B cell (primary cell): ENCODE measurements at regions not wholly inside any gene's neighbourhood (a gene's known extent, or its start where the extent isn't known, plus 50 kb on each side); places are given as distances from the start of the nearest gene placed in this dataset.

ENCODE experiments used
- ATAC-seq: fragments of 200-7000 bp; cut with Tn5 transposase; one replicate; pipeline ENCODE4 v1.10.0; 2021; ENCODE audit warnings: low read depth, mild to moderate bottlenecking, moderate number of reproducible peaks, moderate library complexity
- CTCF ChIA-PET: fragments of 350-600 bp; sonication (Branson Sonifier 250); formaldehyde crosslinking; loops from one replicate; lab custom pipeline; 2021; ENCODE audit warnings: antibody characterized with exemption, inconsistent platforms; lab: Charles Lee
- POLR2A ChIA-PET: fragments of 350-600 bp; sonication (Branson Sonifier 250); formaldehyde crosslinking; loops from one replicate; lab custom pipeline; 2021; ENCODE audit warnings: antibody characterized with exemption; lab: Charles Lee
- DNase-seq: peaks from one replicate; pipeline ENCODE4 v3.0.0; 2013
- H2AFZ ChIP-seq: 2 replicates; pipeline ENCODE4 v1.6.1; 2012; ENCODE audit warnings: mild to moderate bottlenecking, low read depth, low read length; ENCODE audit not compliant: insufficient read depth, poor library complexity, severe bottlenecking
- H3K27ac ChIP-seq, 2 donors: 1 replicate in 1 of 2; 2 replicates in 1 of 2; pipeline ENCODE4 v1.5.1; 2012 to 2013; ENCODE audit warnings: low read length in 2 of 2, mild to moderate bottlenecking in 2 of 2, moderate library complexity in 1 of 2
- H3K27me3 ChIP-seq, 4 experiments: fragments of 200-600 bp in 1 of 4; sonication (generic) in 1 of 4; replicated peaks in 1 of 4; 1 replicate in 2 of 4; 2 replicates in 2 of 4; pipeline versions ENCODE4 v1.6.1 to v1.7.0; 2013 to 2016; ENCODE audit warnings: low read length in 3 of 4, mild to moderate bottlenecking in 2 of 4, mixed read lengths in 1 of 4, moderate library complexity in 1 of 4; ENCODE audit not compliant: insufficient read depth in 4 of 4, control insufficient read depth in 3 of 4; ENCODE audit errors: control extremely low read depth in 1 of 4
- H3K36me3 ChIP-seq, 2 experiments: replicated peaks in 1 of 2; 1 replicate in 1 of 2; 2 replicates in 1 of 2; pipeline versions ENCODE4 v1.6.1 to v1.7.1; 2013; ENCODE audit warnings: low read length in 1 of 2; ENCODE audit not compliant: insufficient read depth in 2 of 2, control insufficient read depth in 1 of 2; ENCODE audit errors: control extremely low read depth in 1 of 2, extremely low read depth in 1 of 2
- H3K4me1 ChIP-seq, 2 donors: fragments of 200-600 bp in 1 of 2; sonication (generic) in 1 of 2; 1 replicate in 1 of 2; 2 replicates in 1 of 2; pipeline versions ENCODE4 v1.5.1 to v1.6.1; 2013 to 2017; ENCODE audit warnings: low read length in 2 of 2; ENCODE audit not compliant: control insufficient read depth in 2 of 2, insufficient read depth in 2 of 2
- H3K4me2 ChIP-seq: replicated peaks from 2 replicates; pipeline ENCODE3; 2012; ENCODE audit warnings: mild to moderate bottlenecking, low read depth, low read length; ENCODE audit not compliant: poor library complexity, severe bottlenecking
- H3K4me3 ChIP-seq, 5 experiments: fragments of 200-600 bp in 1 of 5; sonication (generic) in 1 of 5; 1 replicate in 3 of 5; 2 replicates in 2 of 5; pipeline versions ENCODE4 v1.5.1 to v1.7.0; 2011 to 2016; ENCODE audit warnings: low read length in 4 of 5, mild to moderate bottlenecking in 4 of 5, low read depth in 2 of 5, control low read depth in 1 of 5, moderate library complexity in 1 of 5; ENCODE audit not compliant: insufficient read depth in 1 of 5; ENCODE audit errors: control extremely low read depth in 1 of 5, extremely low read depth in 1 of 5
- H3K79me2 ChIP-seq: fragments of 200-600 bp; sonication (generic); one replicate; pipeline ENCODE4 v1.6.0; 2016; ENCODE audit warnings: low read length; ENCODE audit not compliant: control insufficient read depth, insufficient read depth
- H3K9ac ChIP-seq: fragments of 200-600 bp; sonication (generic); 2 replicates; pipeline ENCODE4 v1.6.1; 2017; ENCODE audit warnings: mild to moderate bottlenecking, low read length, moderate library complexity
- H3K9me3 ChIP-seq, 3 donors: one replicate each; pipeline versions ENCODE4 v1.6.1 to v1.7.1; 2013; ENCODE audit warnings: low read length in 2 of 3; ENCODE audit not compliant: control insufficient read depth in 2 of 3, insufficient read depth in 1 of 3; ENCODE audit errors: control extremely low read depth in 1 of 3
- H4K20me1 ChIP-seq: 2 replicates; pipeline ENCODE4 v1.6.0; 2012; ENCODE audit warnings: mild to moderate bottlenecking, low read length; ENCODE audit not compliant: insufficient read depth, control insufficient read depth, poor library complexity, severe bottlenecking
- H3K27ac Mint-ChIP-seq: one replicate; pipeline ENCODE4 v1.8.0; 2021; ENCODE audit warnings: mixed read lengths
- H3K27me3 Mint-ChIP-seq: one replicate; pipeline ENCODE4 v1.8.0; 2021; ENCODE audit warnings: mixed read lengths
- H3K4me1 Mint-ChIP-seq: one replicate; pipeline ENCODE4 v1.8.0; 2021; ENCODE audit warnings: mixed read lengths
- H3K4me3 Mint-ChIP-seq: one replicate; pipeline ENCODE4 v1.8.0; 2021; ENCODE audit warnings: mixed read lengths
- H3K9me3 Mint-ChIP-seq: one replicate; pipeline ENCODE4 v1.8.0; 2022; ENCODE audit warnings: mixed read lengths; ENCODE audit not compliant: insufficient read depth
- EZH2 ChIP-seq: IDR thresholded peaks from 2 replicates; pipeline ENCODE4 v1.6.1; 2012; ENCODE audit warnings: borderline replicate concordance, low read depth, mild to moderate bottlenecking, moderate library complexity, low read length; ENCODE audit not compliant: insufficient read depth, poor library complexity, severe bottlenecking
- WGBS: methylation state at CpG from one replicate; pipeline ENCODE4 v1.1.5; 2013; ENCODE audit warnings: missing lambda C conversion rate; ENCODE audit not compliant: insufficient coverage; 5-methylcytosine and 5-hydroxymethylcytosine counted together
- intact Hi-C: fragments of 100-400 bp; cut with micrococcal nuclease; formaldehyde crosslinking; loops from one replicate; pipeline ENCODE4 v1.10.0; 2022
- TF ChIP-seq, protein P1 (sequence below): fragments of 200-600 bp; IDR thresholded peaks from one replicate; pipeline ENCODE4 v1.8.0; 2022; ENCODE audit warnings: antibody characterized with exemption, mild to moderate bottlenecking

DNA sequence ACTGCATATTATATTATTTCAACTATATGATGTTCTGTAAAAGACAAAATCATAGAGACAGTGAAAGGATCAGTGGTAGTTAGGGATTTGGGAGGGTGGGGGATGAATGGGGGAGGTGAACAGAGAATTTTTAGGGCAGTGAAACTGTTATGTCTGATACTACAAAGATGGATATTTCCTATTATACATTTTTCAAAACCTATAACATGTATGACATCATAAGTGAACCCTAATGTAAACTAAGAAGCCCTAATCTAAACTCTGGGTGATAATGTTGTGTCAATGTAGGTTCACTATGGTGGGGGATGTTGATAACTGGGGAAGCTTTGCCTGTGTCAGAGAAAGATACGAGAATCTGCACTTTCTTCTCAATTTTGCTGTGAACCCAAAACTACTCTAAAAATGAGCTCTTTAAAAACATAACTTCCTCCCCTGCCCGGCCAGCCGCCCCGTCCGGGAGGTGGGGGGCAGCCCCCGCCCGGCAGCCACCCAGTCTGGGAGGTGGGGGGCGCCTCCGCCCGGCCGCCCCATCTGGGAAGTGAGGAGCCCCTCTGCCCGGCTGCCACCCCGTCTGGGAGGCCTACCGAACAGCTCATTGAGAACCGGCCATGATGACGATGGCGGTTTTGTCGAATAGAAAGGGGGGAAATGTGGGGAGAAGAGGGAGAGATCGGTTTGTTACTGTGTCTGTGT is 234.4 kb downstream of the RPIA start:
- no peaks in the 10 kb centered on the region for H3K4me1 Mint-ChIP-seq
- ChIA-PET CTCF (no interaction called here), POLR2A (no interaction called here)
- no peak overlapping the region for H3K4me3 Mint-ChIP-seq
- H3K9me3 Mint-ChIP-seq, result no peaks in the 10 kb centered on the region
- Histone ChIP-seq H3K4me3 (no peak overlapping the region), H3K79me2 (no peaks in the 10 kb centered on the region), H3K27ac (no peak overlapping the region), H3K9me3 (peaks cover 0 to 4% (median 1%) of the 10 kb centered on the region in 3 donors), H3K4me2 (no peak overlapping the region), H3K9ac (no peak overlapping the region), H4K20me1 (no peaks in the 10 kb centered on the region), H3K4me1 (no peaks in the 10 kb centered on the region), H3K27me3 (no peaks in the 10 kb centered on the region), H3K36me3 (no peaks in the 10 kb centered on the region), H2AFZ (no peak overlapping the region)
- no peak for DNase-seq
- no peaks in the 10 kb centered on the region for H3K27me3 Mint-ChIP-seq
- ATAC-seq, result no peak
- WGBS, result no CpG with 5 or more reads among the region's 19 CpGs
- TF ChIP-seq, protein P1, sequence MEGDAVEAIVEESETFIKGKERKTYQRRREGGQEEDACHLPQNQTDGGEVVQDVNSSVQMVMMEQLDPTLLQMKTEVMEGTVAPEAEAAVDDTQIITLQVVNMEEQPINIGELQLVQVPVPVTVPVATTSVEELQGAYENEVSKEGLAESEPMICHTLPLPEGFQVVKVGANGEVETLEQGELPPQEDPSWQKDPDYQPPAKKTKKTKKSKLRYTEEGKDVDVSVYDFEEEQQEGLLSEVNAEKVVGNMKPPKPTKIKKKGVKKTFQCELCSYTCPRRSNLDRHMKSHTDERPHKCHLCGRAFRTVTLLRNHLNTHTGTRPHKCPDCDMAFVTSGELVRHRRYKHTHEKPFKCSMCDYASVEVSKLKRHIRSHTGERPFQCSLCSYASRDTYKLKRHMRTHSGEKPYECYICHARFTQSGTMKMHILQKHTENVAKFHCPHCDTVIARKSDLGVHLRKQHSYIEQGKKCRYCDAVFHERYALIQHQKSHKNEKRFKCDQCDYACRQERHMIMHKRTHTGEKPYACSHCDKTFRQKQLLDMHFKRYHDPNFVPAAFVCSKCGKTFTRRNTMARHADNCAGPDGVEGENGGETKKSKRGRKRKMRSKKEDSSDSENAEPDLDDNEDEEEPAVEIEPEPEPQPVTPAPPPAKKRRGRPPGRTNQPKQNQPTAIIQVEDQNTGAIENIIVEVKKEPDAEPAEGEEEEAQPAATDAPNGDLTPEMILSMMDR, result no peak
- no peak for TF ChIP-seq EZH2
- H3K27ac Mint-ChIP-seq, result no peak overlapping the region
- intact Hi-C loops, result no loop called here

DNA sequence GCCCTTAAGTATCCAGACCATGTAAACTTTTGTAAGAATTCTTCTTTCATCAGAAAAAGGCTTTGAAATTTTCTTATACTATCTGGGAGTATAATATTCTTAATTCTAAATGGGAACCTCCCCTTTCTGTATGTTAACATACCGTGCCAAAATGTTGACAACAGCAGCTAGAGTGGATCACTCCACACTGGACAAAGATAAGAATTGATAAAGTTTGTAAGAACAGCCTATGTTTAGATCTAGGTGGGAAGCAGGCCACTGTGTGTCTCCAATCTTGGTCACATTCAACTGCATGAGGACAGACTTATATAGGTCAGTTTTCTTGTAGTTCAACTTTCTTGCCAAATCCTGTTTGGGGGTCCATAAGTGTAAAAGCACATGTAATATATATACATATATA is 235.7 kb downstream of the RPIA start:
- Mint-ChIP-seq H3K27me3 (no peaks in the 10 kb centered on the region), H3K4me1 (no peaks in the 10 kb centered on the region), H3K4me3 (no peak overlapping the region), H3K9me3 (no peaks in the 10 kb centered on the region), H3K27ac (no peak overlapping the region)
- H3K36me3 ChIP-seq, result no peaks in the 10 kb centered on the region
- no peaks in the 10 kb centered on the region for H3K79me2 ChIP-seq
- H3K4me1 ChIP-seq, result no peaks in the 10 kb centered on the region
- peaks cover 0 to 11% (median 0%) of the 10 kb centered on the region in 3 donors for H3K9me3 ChIP-seq
- TF ChIP-seq EZH2, result no peak
- TF ChIP-seq, protein P1, result no peak
- intact Hi-C loops, result no loop called here
- WGBS, result no CpG with 5 or more reads among the region's 1 CpG
- H3K27me3 ChIP-seq, result no peaks in the 10 kb centered on the region
- no peak overlapping the region for H3K4me3 ChIP-seq
- POLR2A ChIA-PET, result no interaction called here
- H3K4me2 ChIP-seq, result no peak overlapping the region
- DNase-seq (no peak), ATAC-seq (no peak)
- no peak overlapping the region for H3K9ac ChIP-seq
- CTCF ChIA-PET, result no interaction called here
- H2AFZ ChIP-seq, result no peak overlapping the region
- H3K27ac ChIP-seq, result no peak overlapping the region
- H4K20me1 ChIP-seq, result no peaks in the 10 kb centered on the region
